ENCODE measurements at regions not wholly inside any gene's neighbourhood (a gene's known extent, or its start where the extent isn't known, plus 50 kb on each side); places are given as distances from the start of the nearest gene placed in this dataset.

DNA sequence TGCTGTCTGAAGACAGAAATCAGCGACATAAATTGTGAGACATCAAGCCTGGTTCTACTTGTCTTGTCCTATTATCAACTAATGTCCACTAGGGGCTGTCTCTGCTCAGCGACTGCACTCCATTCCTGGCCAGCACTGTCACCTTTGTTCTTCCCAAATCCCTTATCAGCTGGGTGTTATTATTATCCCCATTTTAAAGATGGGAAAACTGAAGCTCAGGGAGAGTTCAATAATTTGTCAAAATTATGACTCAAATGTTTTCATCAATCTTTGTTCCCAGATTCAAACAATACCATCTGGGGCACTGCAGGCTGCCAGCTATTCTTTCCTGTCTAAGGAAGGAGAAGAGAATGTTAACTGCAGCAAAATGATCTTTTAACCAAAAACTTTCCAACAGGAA, 431.6 kb upstream of the NFE2L3 start:
- H3K9me3 ChIP-seq = no peaks in the 10 kb centered on the region
- no peaks in the 10 kb centered on the region for H3K27me3 ChIP-seq
- 65 to 72% methylated on average over 2 of the region's 2 CpGs for WGBS, 2 donors
- DNase-seq = no peak
- intact Hi-C loops (cut with DNase I) = no loop called here
- H3K27ac ChIP-seq = no peak overlapping the region
- peaks cover 0 to 46% (median 21%) of the 10 kb centered on the region in 4 donors for H3K4me1 ChIP-seq
- no peak overlapping the region for H3K4me3 ChIP-seq
- TF ChIP-seq POLR2A (IDR thresholded peaks at IDR 0.05) = no peak
- TF ChIP-seq, protein P1, sequence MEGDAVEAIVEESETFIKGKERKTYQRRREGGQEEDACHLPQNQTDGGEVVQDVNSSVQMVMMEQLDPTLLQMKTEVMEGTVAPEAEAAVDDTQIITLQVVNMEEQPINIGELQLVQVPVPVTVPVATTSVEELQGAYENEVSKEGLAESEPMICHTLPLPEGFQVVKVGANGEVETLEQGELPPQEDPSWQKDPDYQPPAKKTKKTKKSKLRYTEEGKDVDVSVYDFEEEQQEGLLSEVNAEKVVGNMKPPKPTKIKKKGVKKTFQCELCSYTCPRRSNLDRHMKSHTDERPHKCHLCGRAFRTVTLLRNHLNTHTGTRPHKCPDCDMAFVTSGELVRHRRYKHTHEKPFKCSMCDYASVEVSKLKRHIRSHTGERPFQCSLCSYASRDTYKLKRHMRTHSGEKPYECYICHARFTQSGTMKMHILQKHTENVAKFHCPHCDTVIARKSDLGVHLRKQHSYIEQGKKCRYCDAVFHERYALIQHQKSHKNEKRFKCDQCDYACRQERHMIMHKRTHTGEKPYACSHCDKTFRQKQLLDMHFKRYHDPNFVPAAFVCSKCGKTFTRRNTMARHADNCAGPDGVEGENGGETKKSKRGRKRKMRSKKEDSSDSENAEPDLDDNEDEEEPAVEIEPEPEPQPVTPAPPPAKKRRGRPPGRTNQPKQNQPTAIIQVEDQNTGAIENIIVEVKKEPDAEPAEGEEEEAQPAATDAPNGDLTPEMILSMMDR (IDR thresholded peaks at IDR 0.05) = peak in 2 of 4 experiments; percentile 24 to 36
- H3K36me3 ChIP-seq = no peaks in the 10 kb centered on the region

DNA sequence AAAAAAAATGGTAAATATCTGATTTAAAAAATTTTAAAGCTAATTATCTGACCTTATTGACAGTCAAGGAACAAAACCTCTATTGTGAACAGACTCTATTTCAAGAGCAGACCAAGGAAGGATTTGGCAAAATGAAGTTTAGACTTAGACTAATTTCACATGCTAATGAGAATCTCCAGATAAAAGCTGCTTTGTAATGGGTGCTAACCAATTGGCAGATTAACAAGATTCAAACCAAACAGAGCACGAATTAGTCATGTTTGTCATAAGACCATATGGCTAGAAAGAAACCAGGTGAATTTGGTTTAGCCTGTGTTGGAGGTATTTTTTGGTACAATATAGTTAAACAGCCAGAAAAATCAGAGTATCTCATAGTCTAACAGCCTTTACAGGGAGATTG, 429.1 kb upstream of the NFE2L3 start:
- Histone ChIP-seq H3K27ac (no peak overlapping the region), H3K27me3 (no peaks in the 10 kb centered on the region), H3K9me3 (no peaks in the 10 kb centered on the region), H3K36me3 (no peaks in the 10 kb centered on the region), H3K4me1 (peaks cover 0 to 44% (median 10%) of the 10 kb centered on the region in 4 donors), H3K4me3 (no peak overlapping the region)
- WGBS, 2 donors = 15 to 62% methylated on average over 1 of the region's 1 CpG
- TF ChIP-seq EP300 (IDR thresholded peaks at IDR 0.05) (no peak), POLR2AphosphoS5 (IDR thresholded peaks at IDR 0.05) (no peak), POLR2A (IDR thresholded peaks at IDR 0.05) (no peak)
- TF ChIP-seq, protein P1 (IDR thresholded peaks at IDR 0.05) = no peak
- intact Hi-C loops (cut with DNase I) = no loop called here
- no peak for DNase-seq

DNA sequence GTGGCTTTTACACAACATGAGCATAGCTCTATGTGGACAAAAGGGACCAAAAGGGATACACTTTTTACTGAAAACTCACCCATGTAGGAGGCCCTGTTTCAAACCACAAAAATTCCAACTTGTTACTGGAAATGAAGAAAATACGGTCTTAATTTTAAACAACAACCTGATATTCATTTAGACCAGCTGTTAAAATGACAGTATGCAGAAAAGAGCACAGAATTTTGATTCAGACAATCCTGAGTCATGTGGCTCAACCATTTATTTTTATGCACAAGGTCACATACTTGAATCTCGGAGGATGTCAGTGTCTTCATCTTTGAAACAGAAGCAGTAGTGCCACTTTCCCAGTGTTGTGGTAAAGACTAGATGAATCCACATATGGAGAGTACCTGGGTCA, 426.5 kb upstream of the NFE2L3 start:
- no peaks in the 10 kb centered on the region for H3K36me3 ChIP-seq
- no peaks in the 10 kb centered on the region for H3K9me3 ChIP-seq
- no peaks in the 10 kb centered on the region for H3K27me3 ChIP-seq
- H3K27ac ChIP-seq = peak overlapping the region in 2 of 4 donors; percentile 47 to 69
- TF ChIP-seq POLR2A (IDR thresholded peaks at IDR 0.05) (no peak), EP300 (IDR thresholded peaks at IDR 0.05) (no peak), POLR2AphosphoS5 (IDR thresholded peaks at IDR 0.05) (peak in 1 of 4 donors; percentile 30)
- TF ChIP-seq, protein P1 (IDR thresholded peaks at IDR 0.05) = no peak
- H3K4me1 ChIP-seq = peaks cover 0 to 44% (median 5%) of the 10 kb centered on the region in 4 donors
- WGBS, 2 donors = 84 to 89% methylated on average over 2 of the region's 2 CpGs
- no peak for DNase-seq
- no peak overlapping the region for H3K4me3 ChIP-seq
- intact Hi-C loops (cut with DNase I) = no loop called here

DNA sequence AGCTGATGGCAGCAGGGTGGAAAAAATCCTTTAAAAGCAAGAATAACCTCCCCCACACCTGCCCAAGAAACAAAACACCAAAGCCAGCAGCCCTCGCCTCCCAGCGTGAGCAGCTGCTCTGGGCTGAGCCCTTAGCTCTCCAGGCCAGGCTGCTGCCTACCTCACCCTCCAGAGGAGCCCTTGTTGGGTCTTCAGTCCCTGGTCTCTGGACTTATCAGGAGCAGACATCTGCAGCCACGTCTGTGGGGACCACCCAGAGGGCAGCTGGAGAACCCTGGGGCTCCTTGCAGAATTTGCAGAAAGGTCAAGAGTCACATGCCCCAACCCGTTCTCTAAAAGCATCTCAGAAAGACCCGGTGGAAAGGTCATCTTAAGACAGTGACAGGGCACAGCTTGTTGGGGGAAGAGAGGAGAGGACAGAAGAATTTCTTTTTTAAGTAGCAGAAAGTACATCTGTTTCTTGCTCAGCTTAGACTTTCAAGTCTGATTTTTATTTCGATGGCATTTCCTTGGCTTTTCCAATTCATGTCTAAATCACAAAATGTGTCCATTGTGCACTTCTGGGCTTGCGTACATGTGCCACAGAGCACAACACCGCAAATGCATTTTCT, 425.7 kb upstream of the NFE2L3 start:
- Histone ChIP-seq H3K9me3 (no peaks in the 10 kb centered on the region), H3K27ac (peak overlapping the region in 2 of 4 donors; percentile 47 to 69), H3K4me3 (no peak overlapping the region), H3K27me3 (no peaks in the 10 kb centered on the region), H3K36me3 (no peaks in the 10 kb centered on the region), H3K4me1 (peaks cover 0 to 52% (median 13%) of the 10 kb centered on the region in 4 donors)
- intact Hi-C loops (cut with DNase I) = no loop called here
- WGBS, 2 donors = 76 to 84% methylated on average over 8 of the region's 8 CpGs
- no peak for DNase-seq
- TF ChIP-seq, protein P1 (IDR thresholded peaks at IDR 0.05) = no peak
- no peak for TF ChIP-seq POLR2A (IDR thresholded peaks at IDR 0.05)
- TF ChIP-seq EP300 (IDR thresholded peaks at IDR 0.05) = no peak
- TF ChIP-seq POLR2AphosphoS5 (IDR thresholded peaks at IDR 0.05) = no peak

DNA sequence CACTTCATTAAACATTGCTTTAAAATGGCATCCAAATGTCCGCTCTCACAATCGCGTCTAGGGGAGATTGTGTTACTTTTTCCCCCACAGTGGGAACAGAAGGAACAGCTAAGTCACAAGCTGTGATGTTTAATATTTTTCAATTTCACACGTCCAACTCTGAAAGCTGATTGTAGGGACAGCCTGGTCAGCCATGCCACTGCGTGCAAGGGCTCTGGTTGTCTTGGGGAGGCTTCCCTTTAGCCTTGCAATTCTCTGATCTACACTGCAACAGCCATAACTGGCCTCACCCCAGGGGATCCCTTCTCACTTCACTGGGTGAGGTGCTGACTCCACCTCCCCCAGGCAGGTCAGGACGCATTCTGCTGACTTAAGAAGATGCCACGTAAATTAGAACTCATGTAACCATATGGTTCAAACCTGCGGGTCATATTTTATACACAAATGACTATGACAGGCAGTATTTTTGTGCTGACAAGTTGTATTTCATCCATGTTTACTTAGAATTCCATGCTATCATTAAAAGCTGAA, 425.2 kb upstream of the NFE2L3 start:
- no peaks in the 10 kb centered on the region for H3K9me3 ChIP-seq
- no peak for DNase-seq
- no peak overlapping the region for H3K27ac ChIP-seq
- no peak for TF ChIP-seq POLR2AphosphoS5 (IDR thresholded peaks at IDR 0.05)
- TF ChIP-seq, protein P1 (IDR thresholded peaks at IDR 0.05) = no peak
- H3K4me3 ChIP-seq = no peak overlapping the region
- intact Hi-C loops (cut with DNase I) = no loop called here
- peaks cover 0 to 57% (median 18%) of the 10 kb centered on the region in 4 donors for H3K4me1 ChIP-seq
- no peaks in the 10 kb centered on the region for H3K36me3 ChIP-seq
- no peaks in the 10 kb centered on the region for H3K27me3 ChIP-seq
- 89 to 93% methylated on average over 8 of the region's 8 CpGs for WGBS, 2 donors

Data from sigmoid colon (tissue), 6 donors.